GM12872 (cell line): ENCODE measurements at regions not wholly inside any gene's neighbourhood (a gene's known extent, or its start where the extent isn't known, plus 50 kb on each side); places are given as distances from the start of the nearest gene placed in this dataset.

Experiments used
- CTCF ChIP-seq: IDR thresholded peaks from 3 replicates; pipeline ENCODE4 v1.5.1; 2011; ENCODE audit warnings: low read depth, mild to moderate bottlenecking, low read length, moderate library complexity; ENCODE audit not compliant: insufficient read depth

GRCh38 chr4:52477191-52477780 lies 181.8 kb downstream of the USP46 start:
- TF ChIP-seq CTCF, result no peak

- TF ChIP-seq CTCF, result no peak
Observed at GRCh38 chr4:52483186-52483890, 175.8 kb downstream of the USP46 start.

GRCh38 chr4:52507774-52508173 lies 151.3 kb downstream of the USP46 start:
- no peak for TF ChIP-seq CTCF

- no peak for TF ChIP-seq CTCF
Observed at GRCh38 chr4:52510939-52511565, 148.0 kb downstream of the USP46 start.

- no peak for TF ChIP-seq CTCF
Observed at GRCh38 chr4:52511825-52512224, 147.3 kb downstream of the USP46 start.

- no peak for TF ChIP-seq CTCF
Observed at GRCh38 chr4:52512291-52512690, 146.8 kb downstream of the USP46 start.

- TF ChIP-seq CTCF, result no peak
Observed at GRCh38 chr4:52529983-52530382, 129.1 kb downstream of the USP46 start.
